SH-SY5Y (cell line): ENCODE measurements at regions not wholly inside any gene's neighbourhood (a gene's known extent, or its start where the extent isn't known, plus 50 kb on each side); places are given as distances from the start of the nearest gene placed in this dataset.

Experiments used
- GATA2 ChIP-seq: IDR thresholded peaks from 2 replicates; pipeline ENCODE4 v1.6.1; 2011; ENCODE audit warnings: mild to moderate bottlenecking, low read depth, low read length
- GATA3 ChIP-seq: IDR thresholded peaks from 2 replicates; pipeline ENCODE4 v1.6.1; 2011; ENCODE audit warnings: low read depth, mild to moderate bottlenecking, low read length, moderate library complexity

- no peak for TF ChIP-seq GATA2
- no peak for TF ChIP-seq GATA3
These were observed 206.6 kb upstream of the MDFIC2 start for GRCh38 chr3:70519026-70519425.
